ENCODE measurements at regions not wholly inside any gene's neighbourhood (a gene's known extent, or its start where the extent isn't known, plus 50 kb on each side); places are given as distances from the start of the nearest gene placed in this dataset.
A peak's percentile ranks its signal among the peaks of the same experiment; 100 is the strongest.
"Not testable (repeated sequence)": the region's sequence is repeated elsewhere in the genome, so short reads cannot be mapped to it uniquely, and the experiment has no call there.

GRCh38 chr3:75321060-75321459 lies 343.1 kb upstream of the FRG2C start:
- DNase-seq (ENCODE audit: low spot score) = no peak

- DNase-seq (ENCODE audit: low spot score) = not testable (repeated sequence)
Observed at GRCh38 chr3:75323936-75324335, 340.2 kb upstream of the FRG2C start.

- no peak for DNase-seq (ENCODE audit: low spot score)
Observed at GRCh38 chr3:75325716-75326115, 338.4 kb upstream of the FRG2C start.

GRCh38 chr3:75327453-75327852 lies 336.7 kb upstream of the FRG2C start:
- DNase-seq (ENCODE audit: low spot score) = no peak

- no peak for DNase-seq (ENCODE audit: low spot score)
Observed at GRCh38 chr3:75329476-75330097, 334.5 kb upstream of the FRG2C start.

- DNase-seq (ENCODE audit: low spot score) = not testable (repeated sequence)
Observed at GRCh38 chr3:75330446-75330845, 333.7 kb upstream of the FRG2C start.

- DNase-seq (ENCODE audit: low spot score) = not testable (repeated sequence)
Observed at GRCh38 chr3:75332090-75332489, 332.0 kb upstream of the FRG2C start.

GRCh38 chr3:75332794-75333193 lies 331.3 kb upstream of the FRG2C start:
- DNase-seq (ENCODE audit: low spot score) = no peak

GRCh38 chr3:75334299-75334698 lies 329.8 kb upstream of the FRG2C start:
- no peak for DNase-seq (ENCODE audit: low spot score)

GRCh38 chr3:75337226-75337900 lies 326.8 kb upstream of the FRG2C start:
- no peak for DNase-seq (ENCODE audit: low spot score)

GRCh38 chr3:75338342-75338741 lies 325.8 kb upstream of the FRG2C start:
- DNase-seq (ENCODE audit: low spot score) = no peak

- DNase-seq (ENCODE audit: low spot score) = no peak
Observed at GRCh38 chr3:75341324-75342067, 322.6 kb upstream of the FRG2C start.

- no peak for DNase-seq (ENCODE audit: low spot score)
Observed at GRCh38 chr3:75342425-75342824, 321.7 kb upstream of the FRG2C start.

GRCh38 chr3:75350536-75350935 lies 313.6 kb upstream of the FRG2C start:
- DNase-seq (ENCODE audit: low spot score) = not testable (repeated sequence)

- DNase-seq (ENCODE audit: low spot score) = not testable (repeated sequence)
Observed at GRCh38 chr3:75362086-75362784, 301.9 kb upstream of the FRG2C start.

GRCh38 chr3:75372964-75373363 lies 291.2 kb upstream of the FRG2C start:
- not testable (repeated sequence) for DNase-seq (ENCODE audit: low spot score)

GRCh38 chr3:75379840-75380239 lies 284.3 kb upstream of the FRG2C start:
- DNase-seq (ENCODE audit: low spot score) = not testable (repeated sequence)

- no peak for DNase-seq (ENCODE audit: low spot score)
Observed at GRCh38 chr3:75380276-75380771, 283.8 kb upstream of the FRG2C start.

- not testable (repeated sequence) for DNase-seq (ENCODE audit: low spot score)
Observed at GRCh38 chr3:75384016-75384415, 280.1 kb upstream of the FRG2C start.

GRCh38 chr3:75388486-75389124 lies 275.5 kb upstream of the FRG2C start:
- peak; percentile 18 for DNase-seq (ENCODE audit: low spot score)

GRCh38 chr3:75393288-75393694 lies 270.8 kb upstream of the FRG2C start:
- not testable (repeated sequence) for DNase-seq (ENCODE audit: low spot score)

- not testable (repeated sequence) for DNase-seq (ENCODE audit: low spot score)
Observed at GRCh38 chr3:75394102-75394501, 270.0 kb upstream of the FRG2C start.

Measured in GM03348 (cell line).